RWPE1 (cell line): ENCODE measurements at regions not wholly inside any gene's neighbourhood (a gene's known extent, or its start where the extent isn't known, plus 50 kb on each side); places are given as distances from the start of the nearest gene placed in this dataset.
A peak's percentile ranks its signal among the peaks of the same experiment; 100 is the strongest.

ENCODE experiments used
- CTCF ChIA-PET: fragments of 350-600 bp; sonication (Branson Sonifier 250); formaldehyde crosslinking; extraction: SDS; loops from one replicate; lab custom pipeline; 2021; lab: Yijun Ruan, JAX
- POLR2A ChIA-PET: fragments of 400-600 bp; formaldehyde crosslinking; extraction: SDS; loops from one replicate; lab custom pipeline; 2020; ENCODE audit warnings: antibody characterized with exemption; ENCODE audit not compliant: low non-redundant PET; lab: Yijun Ruan, JAX
- DNase-seq: peaks from one replicate; pipeline ENCODE4 v3.0.0; 2012; ENCODE audit warnings: low spot score
- H3K27ac ChIP-seq: fragments of 450-650 bp; 2 replicates; pipeline ENCODE4 v1.5.1; 2017
- CTCF ChIP-seq: fragments of 450-650 bp; conservative IDR thresholded peaks from 2 replicates; pipeline ENCODE4 v1.5.1; 2017; ENCODE audit warnings: low read depth, mild to moderate bottlenecking

DNA sequence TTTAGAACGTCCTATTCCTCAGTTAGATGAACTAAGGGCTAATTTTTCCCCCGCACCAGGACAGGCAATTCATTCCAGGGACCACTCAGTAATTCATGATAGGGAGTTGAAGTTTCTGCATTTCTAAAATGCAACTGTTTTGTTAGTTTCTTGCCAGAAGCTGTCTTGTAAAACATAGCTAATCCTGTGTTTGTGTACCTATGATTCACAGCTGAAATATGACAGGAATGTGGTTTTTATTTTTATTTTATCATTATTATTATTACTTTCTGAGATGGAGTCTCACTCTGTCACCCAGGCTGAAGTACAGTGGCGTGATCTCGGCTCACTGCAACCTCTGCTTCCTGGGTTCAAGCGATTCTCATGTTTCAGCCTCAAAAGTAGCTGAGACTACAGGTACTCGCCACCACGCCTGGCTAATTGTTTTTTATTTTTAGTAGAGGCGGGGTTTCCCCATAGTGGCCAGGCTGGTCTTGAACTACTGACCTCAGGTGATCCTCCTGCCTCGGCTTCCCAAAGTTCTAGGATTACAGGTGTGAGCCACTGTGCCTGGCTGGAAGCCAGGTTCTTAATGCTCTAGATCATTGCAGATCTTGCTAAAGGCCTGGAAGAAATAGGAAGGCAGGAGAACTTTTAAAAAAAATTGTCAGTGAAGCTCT, 154.8 kb upstream of the FHL2 start:
- DNase-seq = peak; percentile 60
- H3K27ac ChIP-seq = no peak overlapping the region
- ChIA-PET POLR2A (no interaction called here), CTCF (interaction anchor here (0.6 to 0.7 kb wide), 2 partner anchors 963 to 1062 kb away, joined by 3 read pairs; no protein-coding TSS in a partner anchor)
- no peak for TF ChIP-seq CTCF

- H3K27ac ChIP-seq = no peak overlapping the region
- POLR2A ChIA-PET = no interaction called here
- CTCF ChIA-PET = interaction anchor here (0.6 kb wide), 1 partner anchor 430 kb away, joined by 3 read pairs; no protein-coding TSS in a partner anchor
- no peak for DNase-seq
- no peak for TF ChIP-seq CTCF
Observed at GRCh38 chr2:105546628-105546974, 147.8 kb upstream of the FHL2 start.

GRCh38 chr2:105545730-105546627, 147.1 kb upstream of the FHL2 start:
- no peak overlapping the region for H3K27ac ChIP-seq
- POLR2A ChIA-PET = no interaction called here
- peak; percentile 80 for TF ChIP-seq CTCF
- peak; percentile 76 for DNase-seq
- CTCF ChIA-PET = no interaction called here

DNA sequence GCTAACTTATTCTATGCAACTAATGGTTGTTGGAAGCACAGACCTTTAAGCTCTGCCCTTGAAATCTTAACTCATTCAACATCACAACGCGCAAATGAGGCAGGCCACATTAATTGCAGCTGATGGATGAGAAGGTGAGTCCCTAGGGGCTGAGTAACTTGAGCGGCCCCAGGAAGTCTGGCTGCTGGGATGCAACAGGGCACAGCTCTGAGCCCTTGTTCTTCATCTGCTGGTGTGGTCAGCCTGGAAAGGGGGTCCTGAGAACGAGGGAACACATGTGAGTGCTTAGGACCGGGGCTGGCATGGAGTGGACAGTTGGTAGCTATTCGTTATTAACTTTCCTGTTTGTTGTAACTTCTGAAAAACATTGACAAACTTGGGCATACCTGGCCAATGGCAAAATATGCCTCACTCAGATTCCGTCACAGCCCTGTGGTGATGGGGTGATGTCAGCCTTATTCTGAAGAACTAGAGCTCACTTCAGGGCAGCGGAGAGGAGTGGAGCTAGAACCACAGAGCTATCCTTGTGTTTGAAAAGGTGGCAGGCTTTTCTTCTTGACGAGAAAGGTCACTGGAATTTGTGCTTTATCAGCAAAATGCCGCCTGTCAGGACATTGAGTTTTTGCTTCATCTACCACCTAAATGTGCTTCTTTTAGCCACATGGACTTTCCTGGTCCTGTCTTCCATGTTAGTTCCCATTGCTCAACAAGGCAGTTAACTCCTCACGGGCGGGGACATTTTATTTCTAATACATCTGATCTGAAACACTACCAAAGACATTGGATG, 145.9 kb upstream of the FHL2 start:
- H3K27ac ChIP-seq = no peak overlapping the region
- DNase-seq = no peak
- no peak for TF ChIP-seq CTCF
- ChIA-PET CTCF (interaction anchor here (0.6 kb wide), 3 partner anchors 257 to 379 kb away, joined by 3 to 5 read pairs (median 3); no protein-coding TSS in a partner anchor), POLR2A (no interaction called here)

GRCh38 chr2:105541189-105542050, 142.6 kb upstream of the FHL2 start:
- ChIA-PET CTCF (no interaction called here), POLR2A (interaction anchor here (0.6 kb wide), 1 partner anchor 143 kb away, joined by 4 read pairs; no protein-coding TSS in a partner anchor)

More at GRCh38 chr2:105541189-105542050, 142.6 kb upstream of the FHL2 start:
- no peak for TF ChIP-seq CTCF
- peak; percentile 83 for DNase-seq
- no peak overlapping the region; the same call in 1 of the 2 replicates for H3K27ac ChIP-seq
